HL-60 (cell line): ENCODE measurements at regions not wholly inside any gene's neighbourhood (a gene's known extent, or its start where the extent isn't known, plus 50 kb on each side); places are given as distances from the start of the nearest gene placed in this dataset.

Experiments used
- DNase-seq, 2 experiments: peaks; one replicate each; pipeline ENCODE4 v3.0.0-alpha.2; 2010 to 2020; ENCODE audit warnings: low read depth in 1 of 2, low spot score in 1 of 2
- H3K27ac ChIP-seq: fragments of 250-450 bp; sonication (Bioruptor Pico); replicated peaks from 2 replicates; pipeline ENCODE4 v1.5.1; 2020; ENCODE audit warnings: mild to moderate bottlenecking, moderate library complexity
- H3K27me3 ChIP-seq: fragments of 250-450 bp; sonication (Bioruptor Pico); 2 replicates; pipeline ENCODE4 v1.5.1; 2021; ENCODE audit warnings: mild to moderate bottlenecking, moderate library complexity; ENCODE audit not compliant: insufficient read depth, poor library complexity, severe bottlenecking
- H3K4me3 ChIP-seq: replicated peaks from 2 replicates; pipeline ENCODE4 v1.5.1; 2011; ENCODE audit warnings: mild to moderate bottlenecking, control low read depth, low read length; ENCODE audit not compliant: insufficient read depth
- GABPA ChIP-seq: IDR thresholded peaks from 2 replicates; pipeline ENCODE4 v1.6.1; 2012; ENCODE audit warnings: low read depth
- POLR2AphosphoS5 ChIP-seq: IDR thresholded peaks from 2 replicates; pipeline ENCODE4 v1.6.1; 2012; ENCODE audit warnings: low read depth
- SPI1 ChIP-seq: IDR thresholded peaks from 2 replicates; pipeline ENCODE4 v1.6.1; 2012; ENCODE audit warnings: low read depth, mild to moderate bottlenecking, borderline replicate concordance
- TF ChIP-seq, protein P1 (sequence below): IDR thresholded peaks from 2 replicates; pipeline ENCODE4 v1.6.1; 2012; ENCODE audit warnings: low read depth; ENCODE audit not compliant: insufficient replicate concordance
- TF ChIP-seq, protein P2 (sequence below): IDR thresholded peaks from one replicate; pipeline ENCODE4 v1.5.1; 2011; ENCODE audit warnings: low read length, control low read depth, inconsistent platforms; ENCODE audit not compliant: insufficient read depth

GRCh38 chr6:115618256-115618655 lies 442.4 kb downstream of the FRK start:
- no peak overlapping the region for H3K4me3 ChIP-seq
- H3K27ac ChIP-seq = no peak overlapping the region
- TF ChIP-seq, protein P1, sequence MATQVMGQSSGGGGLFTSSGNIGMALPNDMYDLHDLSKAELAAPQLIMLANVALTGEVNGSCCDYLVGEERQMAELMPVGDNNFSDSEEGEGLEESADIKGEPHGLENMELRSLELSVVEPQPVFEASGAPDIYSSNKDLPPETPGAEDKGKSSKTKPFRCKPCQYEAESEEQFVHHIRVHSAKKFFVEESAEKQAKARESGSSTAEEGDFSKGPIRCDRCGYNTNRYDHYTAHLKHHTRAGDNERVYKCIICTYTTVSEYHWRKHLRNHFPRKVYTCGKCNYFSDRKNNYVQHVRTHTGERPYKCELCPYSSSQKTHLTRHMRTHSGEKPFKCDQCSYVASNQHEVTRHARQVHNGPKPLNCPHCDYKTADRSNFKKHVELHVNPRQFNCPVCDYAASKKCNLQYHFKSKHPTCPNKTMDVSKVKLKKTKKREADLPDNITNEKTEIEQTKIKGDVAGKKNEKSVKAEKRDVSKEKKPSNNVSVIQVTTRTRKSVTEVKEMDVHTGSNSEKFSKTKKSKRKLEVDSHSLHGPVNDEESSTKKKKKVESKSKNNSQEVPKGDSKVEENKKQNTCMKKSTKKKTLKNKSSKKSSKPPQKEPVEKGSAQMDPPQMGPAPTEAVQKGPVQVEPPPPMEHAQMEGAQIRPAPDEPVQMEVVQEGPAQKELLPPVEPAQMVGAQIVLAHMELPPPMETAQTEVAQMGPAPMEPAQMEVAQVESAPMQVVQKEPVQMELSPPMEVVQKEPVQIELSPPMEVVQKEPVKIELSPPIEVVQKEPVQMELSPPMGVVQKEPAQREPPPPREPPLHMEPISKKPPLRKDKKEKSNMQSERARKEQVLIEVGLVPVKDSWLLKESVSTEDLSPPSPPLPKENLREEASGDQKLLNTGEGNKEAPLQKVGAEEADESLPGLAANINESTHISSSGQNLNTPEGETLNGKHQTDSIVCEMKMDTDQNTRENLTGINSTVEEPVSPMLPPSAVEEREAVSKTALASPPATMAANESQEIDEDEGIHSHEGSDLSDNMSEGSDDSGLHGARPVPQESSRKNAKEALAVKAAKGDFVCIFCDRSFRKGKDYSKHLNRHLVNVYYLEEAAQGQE = no peak
- TF ChIP-seq, protein P2, sequence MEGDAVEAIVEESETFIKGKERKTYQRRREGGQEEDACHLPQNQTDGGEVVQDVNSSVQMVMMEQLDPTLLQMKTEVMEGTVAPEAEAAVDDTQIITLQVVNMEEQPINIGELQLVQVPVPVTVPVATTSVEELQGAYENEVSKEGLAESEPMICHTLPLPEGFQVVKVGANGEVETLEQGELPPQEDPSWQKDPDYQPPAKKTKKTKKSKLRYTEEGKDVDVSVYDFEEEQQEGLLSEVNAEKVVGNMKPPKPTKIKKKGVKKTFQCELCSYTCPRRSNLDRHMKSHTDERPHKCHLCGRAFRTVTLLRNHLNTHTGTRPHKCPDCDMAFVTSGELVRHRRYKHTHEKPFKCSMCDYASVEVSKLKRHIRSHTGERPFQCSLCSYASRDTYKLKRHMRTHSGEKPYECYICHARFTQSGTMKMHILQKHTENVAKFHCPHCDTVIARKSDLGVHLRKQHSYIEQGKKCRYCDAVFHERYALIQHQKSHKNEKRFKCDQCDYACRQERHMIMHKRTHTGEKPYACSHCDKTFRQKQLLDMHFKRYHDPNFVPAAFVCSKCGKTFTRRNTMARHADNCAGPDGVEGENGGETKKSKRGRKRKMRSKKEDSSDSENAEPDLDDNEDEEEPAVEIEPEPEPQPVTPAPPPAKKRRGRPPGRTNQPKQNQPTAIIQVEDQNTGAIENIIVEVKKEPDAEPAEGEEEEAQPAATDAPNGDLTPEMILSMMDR = no peak
- TF ChIP-seq POLR2AphosphoS5 (no peak), GABPA (no peak), SPI1 (no peak)
- DNase-seq = peak in 1 of 2 experiments; percentile 24
- no peaks in the 10 kb centered on the region for H3K27me3 ChIP-seq

- no peak for DNase-seq
- no peak overlapping the region for H3K4me3 ChIP-seq
- no peak for TF ChIP-seq GABPA
- H3K27me3 ChIP-seq = no peaks in the 10 kb centered on the region
- no peak overlapping the region for H3K27ac ChIP-seq
Measured at GRCh38 chr6:115617031-115617430, 443.7 kb downstream of the FRK start.

DNA sequence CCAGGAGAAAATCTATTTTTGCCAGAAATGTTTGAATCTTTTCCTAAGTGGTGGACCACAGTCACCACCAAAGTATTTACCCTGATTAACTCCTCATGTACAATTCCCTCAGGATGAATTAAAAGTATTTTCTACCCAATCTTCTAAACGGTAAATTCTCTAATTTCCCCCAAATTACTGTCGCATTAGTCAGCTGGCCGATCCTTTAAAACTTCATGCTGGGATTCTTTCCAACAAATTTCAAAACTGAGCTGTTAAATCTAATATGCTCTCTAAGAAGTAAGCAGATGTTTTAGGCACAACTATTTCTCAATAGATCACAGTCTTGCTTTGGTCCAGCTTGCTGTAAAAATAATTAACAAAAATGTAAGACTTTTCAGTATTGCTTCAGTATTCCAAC lies 447.2 kb downstream of the FRK start:
- no peak for DNase-seq
- no peaks in the 10 kb centered on the region for H3K27me3 ChIP-seq
- TF ChIP-seq POLR2AphosphoS5 (no peak), GABPA (no peak), SPI1 (no peak)
- TF ChIP-seq, protein P2 = no peak
- TF ChIP-seq, protein P1 = no peak
- H3K27ac ChIP-seq = no peak overlapping the region
- H3K4me3 ChIP-seq = no peak overlapping the region

DNA sequence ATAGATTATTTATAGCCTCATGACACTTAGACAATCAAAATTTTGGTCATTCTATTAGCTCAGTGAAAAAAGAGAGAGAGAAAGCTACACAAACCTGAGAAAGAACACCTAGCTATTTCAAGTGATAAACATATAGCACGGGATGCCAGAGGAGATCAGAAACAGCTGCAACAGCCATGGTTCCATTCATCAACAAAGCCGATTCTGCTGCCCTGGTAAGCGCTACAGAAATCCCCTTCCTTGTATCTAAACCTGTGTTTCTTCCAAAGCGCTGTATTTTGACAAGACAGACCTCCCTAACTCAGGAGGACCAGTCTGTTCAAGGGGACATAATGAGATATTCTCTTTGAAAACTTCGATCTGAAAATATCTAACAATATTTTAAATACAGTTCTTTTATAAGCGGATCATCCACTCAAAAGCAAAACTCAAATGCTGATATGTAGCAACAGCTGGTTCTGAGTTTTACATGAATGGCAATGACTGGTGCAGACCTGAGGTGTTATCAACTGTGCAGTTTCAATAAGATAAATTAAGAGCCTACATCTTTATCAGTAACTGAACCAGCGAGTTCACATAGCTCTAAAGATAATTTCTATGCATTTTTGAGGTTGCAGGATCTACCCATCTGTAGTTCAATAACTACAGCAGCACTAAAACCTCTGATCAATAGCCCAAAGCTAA lies 447.8 kb downstream of the FRK start:
- TF ChIP-seq SPI1 = no peak
- TF ChIP-seq, protein P1 = no peak
- no peak for TF ChIP-seq POLR2AphosphoS5
- TF ChIP-seq GABPA = no peak
- TF ChIP-seq, protein P2 = no peak
- Histone ChIP-seq H3K27me3 (no peaks in the 10 kb centered on the region), H3K4me3 (no peak overlapping the region), H3K27ac (no peak overlapping the region)
- no peak for DNase-seq
